Superior temporal gyrus (tissue), 1 donor: ENCODE measurements at regions not wholly inside any gene's neighbourhood (a gene's known extent, or its start where the extent isn't known, plus 50 kb on each side); places are given as distances from the start of the nearest gene placed in this dataset.
"Not testable (repeated sequence)": the region's sequence is repeated elsewhere in the genome, so short reads cannot be mapped to it uniquely, and the experiment has no call there.

ENCODE experiments used
- DNase-seq: peaks from one replicate; pipeline ENCODE4 v3.0.0-alpha.2; 2016; ENCODE audit errors: extremely low spot score

DNA sequence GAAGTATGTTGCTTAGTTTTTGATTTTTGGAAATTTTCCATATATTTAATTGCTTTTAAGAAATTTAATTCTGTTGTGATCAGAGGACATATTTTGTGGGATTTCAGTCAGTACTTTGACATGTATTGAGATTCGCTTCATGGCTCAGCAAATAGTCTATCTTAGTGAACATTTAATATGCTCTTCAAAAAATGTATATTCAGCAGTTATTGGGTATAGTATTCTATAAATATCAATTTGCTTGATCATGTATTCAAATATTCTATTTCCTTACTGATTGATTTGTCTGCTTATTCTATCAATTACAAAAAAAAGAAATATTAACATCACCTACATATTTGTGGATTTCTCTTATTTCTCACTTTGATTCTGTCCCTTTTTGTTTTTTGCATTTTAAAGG, 79.5 kb upstream of the HAND1 start:
- no peak for DNase-seq

- DNase-seq = no peak
These were observed 69.5 kb upstream of the HAND1 start for GRCh38 chr5:154547551-154547950.

GRCh38 chr5:154546719-154547118, 68.7 kb upstream of the HAND1 start:
- DNase-seq = no peak

DNA sequence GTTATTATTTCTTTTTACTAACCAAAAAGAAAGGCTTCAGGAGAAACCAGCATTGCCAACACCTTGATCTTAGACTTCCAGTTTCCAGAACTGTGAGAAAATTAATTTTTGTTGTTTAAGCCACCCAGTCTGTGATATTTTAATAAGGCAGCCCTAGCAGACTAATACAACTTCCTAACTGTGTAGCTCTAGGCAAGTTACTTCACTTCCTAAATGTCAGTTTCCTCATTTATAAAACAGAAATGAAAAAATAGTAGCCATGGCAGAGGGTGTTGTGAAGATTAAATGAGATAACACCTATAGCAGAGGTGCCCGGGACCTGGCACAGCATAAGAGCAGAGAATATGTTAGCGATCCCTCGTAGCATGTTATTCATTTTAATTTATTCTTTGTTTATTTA, 66.6 kb upstream of the HAND1 start:
- no peak for DNase-seq

GRCh38 chr5:154543380-154543779, 65.4 kb upstream of the HAND1 start:
- no peak for DNase-seq

DNA sequence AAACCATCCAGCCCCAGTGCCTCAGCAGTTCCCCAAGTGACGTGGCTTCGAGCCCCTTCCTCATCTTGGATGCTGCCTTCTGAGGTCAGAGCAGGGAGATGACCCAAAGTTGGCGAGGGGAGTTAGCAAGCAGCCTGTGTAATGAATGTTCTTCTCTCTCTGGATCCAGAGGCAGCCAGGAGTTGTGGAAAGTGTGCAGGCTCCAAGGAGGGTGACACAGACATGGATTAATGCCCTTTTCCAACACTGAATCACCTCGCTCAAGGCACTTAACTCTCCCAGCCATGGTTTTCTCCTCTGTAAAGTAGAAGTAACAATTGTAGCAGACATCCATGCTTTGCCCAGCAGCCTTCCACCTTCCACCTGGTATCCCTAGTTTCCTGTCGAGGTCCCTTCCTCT, 64.6 kb upstream of the HAND1 start:
- no peak for DNase-seq

DNA sequence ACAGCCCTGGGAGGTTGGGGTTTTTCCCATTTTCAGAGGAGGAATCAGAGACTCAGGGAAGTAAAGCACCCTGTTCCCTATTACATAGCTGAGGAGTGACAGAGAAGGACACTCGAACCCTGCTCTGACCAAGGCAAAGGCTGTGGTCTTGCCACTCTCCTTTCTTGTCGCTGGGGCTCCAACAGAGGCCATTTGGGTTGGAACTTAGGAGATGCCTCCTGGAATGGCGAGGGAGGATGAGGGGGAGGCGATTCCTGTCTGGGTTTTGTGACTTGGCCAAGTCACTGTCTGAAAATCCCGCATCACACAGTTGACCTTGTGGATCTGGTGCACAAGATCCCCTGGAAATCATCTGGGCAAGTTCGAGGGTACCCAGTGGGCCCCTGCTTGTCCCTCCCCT, 64.0 kb upstream of the HAND1 start:
- DNase-seq = no peak

DNA sequence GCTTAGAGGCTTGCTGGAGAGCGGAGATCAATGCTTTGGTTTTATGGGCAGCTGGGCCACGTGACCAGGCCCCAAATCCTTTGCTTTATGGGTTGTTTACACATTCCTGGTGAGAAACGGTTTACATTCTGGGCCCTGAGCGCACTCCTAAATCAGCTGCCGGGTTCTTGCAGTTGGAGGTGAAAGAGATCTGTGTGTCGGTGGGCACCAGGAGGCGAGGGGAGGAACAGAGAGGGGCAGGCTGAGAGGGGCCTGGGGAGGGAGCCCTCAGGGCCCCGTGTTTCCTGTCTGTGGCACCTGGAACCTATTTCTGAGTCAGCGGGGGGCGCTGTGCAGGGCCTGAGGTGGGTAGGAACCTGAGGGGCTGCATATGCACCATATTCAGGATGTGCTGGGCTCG, 63.5 kb upstream of the HAND1 start:
- no peak for DNase-seq

- DNase-seq = no peak
These were observed 62.6 kb upstream of the HAND1 start for GRCh38 chr5:154540600-154540999.

- DNase-seq = no peak
These were observed 60.5 kb upstream of the HAND1 start for GRCh38 chr5:154538492-154538891.

DNA sequence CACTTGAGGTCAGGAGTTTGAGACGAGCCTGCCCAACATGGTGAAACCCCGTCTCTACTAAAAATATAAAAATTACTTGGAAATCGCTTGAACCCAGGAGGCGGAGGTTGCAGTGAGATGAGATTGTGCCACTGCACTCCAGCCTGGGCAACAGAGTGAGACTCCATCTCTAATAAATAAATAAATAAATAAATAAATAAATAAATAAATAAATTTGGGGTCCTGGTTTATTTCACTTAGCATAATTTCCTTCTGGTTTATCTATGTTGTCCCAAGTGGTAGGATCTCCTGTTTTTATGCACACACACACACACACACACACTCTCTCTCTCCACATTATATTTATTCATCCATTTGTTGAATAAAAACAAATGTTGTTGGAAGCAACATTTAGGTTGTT, 58.4 kb upstream of the HAND1 start:
- DNase-seq = not testable (repeated sequence)

DNA sequence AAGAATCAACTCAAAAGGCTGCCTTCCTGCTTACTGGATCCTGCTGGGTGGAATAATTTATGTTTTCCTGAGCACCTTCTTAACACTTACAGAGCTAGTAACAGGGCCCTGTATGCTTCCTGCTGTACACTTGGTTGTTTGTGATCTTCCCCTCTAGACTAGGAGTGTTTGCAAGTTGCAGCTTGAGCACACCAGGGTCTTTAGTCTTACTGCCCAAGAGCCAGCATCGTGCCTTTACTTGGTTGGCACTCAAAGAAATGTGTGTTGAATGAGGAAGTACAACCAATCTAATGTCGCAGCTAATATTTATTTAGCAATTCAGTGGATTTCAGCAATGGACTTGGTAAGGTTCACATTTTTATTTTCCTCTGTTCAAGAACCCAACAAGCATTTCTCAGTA, 57.5 kb upstream of the HAND1 start:
- no peak for DNase-seq

DNA sequence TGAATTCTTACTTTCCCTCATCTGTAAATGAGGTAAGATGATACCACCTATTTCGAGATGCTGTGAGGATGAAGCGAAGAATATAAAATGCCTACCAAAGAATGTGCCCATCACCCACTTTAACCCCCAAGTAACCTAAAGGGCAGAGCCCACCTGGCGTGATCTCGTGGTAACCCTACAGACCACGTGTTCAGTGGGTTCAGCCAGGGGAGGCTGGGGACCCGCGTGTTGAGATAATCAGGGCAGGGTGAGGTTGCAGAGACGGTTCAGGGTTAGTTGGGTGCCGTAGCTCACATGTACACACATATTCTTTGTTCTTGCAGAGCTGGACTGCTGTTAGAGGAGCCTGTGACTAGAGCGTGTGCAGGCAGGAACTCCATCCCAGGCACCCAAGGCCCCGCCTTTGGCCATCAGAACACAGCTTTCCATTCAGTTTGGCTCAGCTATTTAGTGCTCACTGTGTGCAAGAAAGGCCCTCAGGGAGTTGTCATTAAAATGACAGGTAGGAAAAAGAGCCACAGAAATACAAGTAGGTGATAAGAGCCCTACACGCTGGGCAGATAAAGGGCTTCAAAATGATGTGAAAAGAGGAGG, 56.5 kb upstream of the HAND1 start:
- no peak for DNase-seq

- DNase-seq = no peak
These were observed 51.3 kb upstream of the HAND1 start for GRCh38 chr5:154529282-154529681.

- no peak for DNase-seq
These were observed 50.1 kb upstream of the HAND1 start for GRCh38 chr5:154528005-154528594.
